Activated CD8-positive, alpha-beta T cell treated with anti-CD3 and anti-CD28 coated beads, Interleukin-2, amount 10 ng/mL, durations not matched to agents 7 days and 5 days (primary cell): ENCODE measurements at regions not wholly inside any gene's neighbourhood (a gene's known extent, or its start where the extent isn't known, plus 50 kb on each side); places are given as distances from the start of the nearest gene placed in this dataset.

Source experiments
- ATAC-seq: fragments of 150-1000 bp; cut with Tn5 transposase; one replicate; pipeline ENCODE4 v1.10.0; 2021; ENCODE audit warnings: moderate library complexity
- CTCF ChIA-PET: fragments of 350-600 bp; sonication (Branson Sonifier 250); formaldehyde crosslinking; loops from one replicate; lab custom pipeline; 2021; ENCODE audit warnings: antibody characterized with exemption; lab: Charles Lee
- POLR2A ChIA-PET: fragments of 350-600 bp; sonication (Branson Sonifier 250); formaldehyde crosslinking; loops from one replicate; lab custom pipeline; 2021; ENCODE audit warnings: antibody characterized with exemption; lab: Charles Lee
- DNase-seq: peaks from one replicate; pipeline ENCODE4 v3.0.0-alpha.2; 2020
- H3K27ac Mint-ChIP-seq: one replicate; pipeline ENCODE4 v1.8.0; 2021; ENCODE audit warnings: mild to moderate bottlenecking, mixed read lengths
- H3K27me3 Mint-ChIP-seq: one replicate; pipeline ENCODE4 v1.8.0; 2021; ENCODE audit warnings: low read depth, mixed read lengths
- H3K36me3 Mint-ChIP-seq: one replicate; pipeline ENCODE4 v1.8.0; 2021; ENCODE audit warnings: low read depth, mixed read lengths
- H3K4me1 Mint-ChIP-seq: one replicate; pipeline ENCODE4 v1.8.0; 2021; ENCODE audit warnings: low read depth, mixed read lengths
- H3K4me3 Mint-ChIP-seq: one replicate; pipeline ENCODE4 v1.8.0; 2021; ENCODE audit warnings: mild to moderate bottlenecking, mixed read lengths
- H3K9me3 Mint-ChIP-seq: one replicate; pipeline ENCODE4 v1.8.0; 2022; ENCODE audit warnings: mixed read lengths; ENCODE audit not compliant: insufficient read depth

DNA sequence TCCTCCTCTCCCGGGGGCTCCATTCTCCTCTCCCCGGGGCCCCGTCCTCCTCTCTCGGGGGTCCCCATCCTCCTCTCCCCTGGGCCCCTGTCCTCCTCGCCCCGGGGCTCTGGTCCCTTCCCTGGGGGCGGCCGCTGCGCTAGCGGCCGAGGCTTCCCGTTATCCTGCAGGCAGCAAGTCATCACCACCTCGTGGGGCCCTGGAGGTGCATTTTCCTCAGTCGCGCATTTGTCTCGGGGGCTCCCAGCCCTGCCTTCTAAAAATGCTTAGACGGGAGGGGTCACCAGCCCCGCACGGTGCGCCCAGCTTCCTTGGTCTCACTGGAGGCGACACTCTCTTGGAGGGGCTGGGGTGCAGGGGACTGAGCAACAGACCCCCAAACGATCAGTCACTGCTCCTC lies 216.5 kb downstream of the QKI start:
- DNase-seq: no peak
- no peaks in the 10 kb centered on the region for H3K4me1 Mint-ChIP-seq
- no peaks in the 10 kb centered on the region for H3K9me3 Mint-ChIP-seq
- no peaks in the 10 kb centered on the region for H3K36me3 Mint-ChIP-seq
- peaks cover 4% of the 10 kb centered on the region for H3K27me3 Mint-ChIP-seq
- no peak overlapping the region for H3K27ac Mint-ChIP-seq
- POLR2A ChIA-PET: no interaction called here
- H3K4me3 Mint-ChIP-seq: no peak overlapping the region
- no peak for ATAC-seq
- CTCF ChIA-PET: no interaction called here

DNA sequence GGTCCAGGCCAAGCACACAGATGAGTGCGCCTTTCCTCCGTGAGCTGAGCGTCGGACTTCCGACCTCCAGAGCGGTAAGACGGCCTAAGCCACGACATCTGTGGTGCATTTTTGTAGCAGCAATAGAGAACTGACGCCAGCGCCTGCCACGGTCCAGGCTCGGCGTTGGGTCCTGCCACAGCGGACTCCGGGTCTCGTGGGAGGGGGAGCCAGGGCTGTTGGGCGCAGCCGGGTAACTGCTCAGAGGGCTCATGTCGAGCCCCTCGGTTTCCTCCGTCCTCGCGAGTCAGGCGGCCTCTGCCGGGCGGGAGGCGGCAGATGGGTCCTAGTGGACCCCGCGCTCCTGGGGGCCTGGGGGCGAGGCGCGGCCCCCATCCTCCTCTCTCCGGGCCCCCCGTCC lies 216.1 kb downstream of the QKI start:
- CTCF ChIA-PET: no interaction called here
- ATAC-seq (no peak), DNase-seq (no peak)
- H3K27ac Mint-ChIP-seq: no peak overlapping the region
- POLR2A ChIA-PET: no interaction called here
- H3K4me3 Mint-ChIP-seq: no peak overlapping the region
- no peaks in the 10 kb centered on the region for H3K36me3 Mint-ChIP-seq
- no peaks in the 10 kb centered on the region for H3K4me1 Mint-ChIP-seq
- H3K27me3 Mint-ChIP-seq: peaks cover 6% of the 10 kb centered on the region
- no peaks in the 10 kb centered on the region for H3K9me3 Mint-ChIP-seq

DNA sequence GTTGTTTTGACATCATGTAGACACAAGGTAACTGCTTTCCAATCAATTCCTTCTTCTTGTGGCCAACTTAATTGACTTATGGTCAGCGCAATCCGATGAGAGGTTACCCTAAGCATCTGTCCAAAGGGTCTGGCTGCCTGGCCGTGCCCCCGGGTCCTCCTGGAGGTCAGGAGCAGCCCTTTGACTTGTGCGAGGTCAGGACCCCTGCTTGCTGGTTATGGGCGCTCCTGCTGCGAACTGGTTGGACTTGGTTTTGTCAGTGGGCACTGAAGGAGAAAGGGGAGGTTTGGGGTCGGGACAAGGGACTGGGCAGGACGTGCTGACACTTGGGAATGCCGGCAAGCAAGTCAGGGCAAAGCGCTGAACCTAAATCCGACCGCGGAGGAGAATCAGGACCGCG lies 215.6 kb downstream of the QKI start:
- no peaks in the 10 kb centered on the region for H3K4me1 Mint-ChIP-seq
- peaks cover 6% of the 10 kb centered on the region for H3K27me3 Mint-ChIP-seq
- no peak overlapping the region for H3K27ac Mint-ChIP-seq
- no peak for ATAC-seq
- no peak for DNase-seq
- no peaks in the 10 kb centered on the region for H3K36me3 Mint-ChIP-seq
- ChIA-PET CTCF (no interaction called here), POLR2A (no interaction called here)
- no peak overlapping the region for H3K4me3 Mint-ChIP-seq
- no peaks in the 10 kb centered on the region for H3K9me3 Mint-ChIP-seq
